Keratinocyte (primary cell): ENCODE measurements at regions not wholly inside any gene's neighbourhood (a gene's known extent, or its start where the extent isn't known, plus 50 kb on each side); places are given as distances from the start of the nearest gene placed in this dataset.

Experiments
- DNase-seq: peaks from one replicate; pipeline ENCODE4 v3.0.0-alpha.2; 2011; ENCODE audit warnings: low read depth, missing footprints, low spot score
- FAIRE-seq: peaks from 2 replicates; lab custom pipeline; 2011; peaks lifted over from hg19 to GRCh38; lab: Jason Lieb, UNC
- H2AFZ ChIP-seq: 2 replicates; pipeline ENCODE4 v1.6.0; 2012; ENCODE audit warnings: low read length, control low read depth, inconsistent platforms; ENCODE audit not compliant: control insufficient read depth
- H3K27ac ChIP-seq: 2 replicates; pipeline ENCODE4 v1.5.1; 2011; ENCODE audit warnings: low read length; ENCODE audit not compliant: control insufficient read depth, insufficient read depth
- H3K27me3 ChIP-seq: 3 replicates; pipeline ENCODE4 v1.6.0; 2011; ENCODE audit warnings: low read length; ENCODE audit not compliant: control insufficient read depth, insufficient read depth; ENCODE audit errors: extremely low read depth
- H3K36me3 ChIP-seq, 2 experiments: 2 replicates in 1 of 2; 3 replicates in 1 of 2; pipeline ENCODE4 v1.5.1; 2011; ENCODE audit warnings: low read length in 2 of 2, mild to moderate bottlenecking in 1 of 2; ENCODE audit not compliant: control insufficient read depth in 2 of 2, insufficient read depth in 2 of 2; ENCODE audit errors: extremely low read depth in 1 of 2
- H3K4me1 ChIP-seq: 3 replicates; pipeline ENCODE4 v1.5.1; 2011; ENCODE audit warnings: low read length; ENCODE audit not compliant: control insufficient read depth, insufficient read depth; ENCODE audit errors: extremely low read depth
- H3K4me2 ChIP-seq: 3 replicates; pipeline ENCODE4 v1.6.0; 2011; ENCODE audit warnings: low read depth, low read length; ENCODE audit not compliant: control insufficient read depth, insufficient read depth; ENCODE audit errors: extremely low read depth
- H3K4me3 ChIP-seq, 3 experiments: fragments of 200-600 bp in 1 of 3; sonication (generic) in 1 of 3; 2 replicates in 2 of 3; 3 replicates in 1 of 3; pipeline ENCODE4 v1.5.1; 2011 to 2016; ENCODE audit warnings: low read length in 3 of 3, mild to moderate bottlenecking in 3 of 3, control low read depth in 2 of 3, inconsistent platforms in 1 of 3, low read depth in 1 of 3, mixed read lengths in 1 of 3, mixed run types in 1 of 3, moderate library complexity in 1 of 3; ENCODE audit not compliant: control insufficient read depth in 2 of 3, insufficient read depth in 2 of 3; ENCODE audit errors: extremely low read depth in 1 of 3
- H3K79me2 ChIP-seq: 2 replicates; pipeline ENCODE4 v1.6.0; 2012; ENCODE audit warnings: low read length; ENCODE audit not compliant: control insufficient read depth, insufficient read depth
- H3K9ac ChIP-seq: 3 replicates; pipeline ENCODE4 v1.6.0; 2011; ENCODE audit warnings: low read length; ENCODE audit not compliant: control insufficient read depth, insufficient read depth; ENCODE audit errors: extremely low read depth
- H3K9me1 ChIP-seq: 3 replicates; pipeline ENCODE4 v1.6.0; 2011; ENCODE audit warnings: low read length; ENCODE audit not compliant: control insufficient read depth, insufficient read depth; ENCODE audit errors: extremely low read depth
- H3K9me3 ChIP-seq: 2 replicates; pipeline ENCODE4 v1.5.1; 2012; ENCODE audit warnings: low read depth, low read length; ENCODE audit not compliant: control insufficient read depth
- H4K20me1 ChIP-seq: 3 replicates; pipeline ENCODE4 v1.6.0; 2011; ENCODE audit warnings: low read length; ENCODE audit not compliant: control insufficient read depth, insufficient read depth; ENCODE audit errors: extremely low read depth
- CTCF ChIP-seq, 3 experiments: IDR thresholded peaks in 1 of 3; conservative IDR thresholded peaks in 1 of 3; optimal IDR thresholded peaks in 1 of 3; 2 replicates in 2 of 3; 3 replicates in 1 of 3; pipeline versions ENCODE3 to v1.5.1; 2011; ENCODE audit warnings: low read length in 3 of 3, mild to moderate bottlenecking in 3 of 3, moderate library complexity in 2 of 3, control low read depth in 1 of 3, inconsistent platforms in 1 of 3; ENCODE audit not compliant: insufficient read depth in 2 of 3; ENCODE audit errors: extremely low read depth in 1 of 3
- EZH2 ChIP-seq: IDR thresholded peaks from one replicate; pipeline ENCODE4 v1.6.1; 2012; ENCODE audit warnings: inconsistent platforms, mild to moderate bottlenecking, low read length, moderate library complexity
- dilution Hi-C: fragments of 300-500 bp; cut with MboI; formaldehyde crosslinking; loops from one replicate; pipeline ENCODE4 v1.7.0; 2020; ENCODE audit warnings: low sequenced_read_pairs; ENCODE audit not compliant: extremely low pct_ligation_motif_present

- H3K9ac ChIP-seq: no peak overlapping the region
- H3K4me2 ChIP-seq: peak overlapping the region; percentile 3
- no peaks in the 10 kb centered on the region for H3K27me3 ChIP-seq
- no peak overlapping the region for H3K4me3 ChIP-seq
- H3K4me1 ChIP-seq: peaks cover 31% of the 10 kb centered on the region
- DNase-seq (no peak), FAIRE-seq (peak; percentile 76)
- H4K20me1 ChIP-seq: no peaks in the 10 kb centered on the region
- H3K9me3 ChIP-seq: no peaks in the 10 kb centered on the region
- H3K9me1 ChIP-seq: peaks cover 3% of the 10 kb centered on the region
- no peak for TF ChIP-seq EZH2
- no peak for TF ChIP-seq CTCF (optimal IDR thresholded peaks at IDR 0.05 in 1 of 3, IDR thresholded peaks at IDR 0.05 in 1 of 3, conservative IDR thresholded peaks at IDR 0.05 in 1 of 3; ENCODE audit: extremely low read depth in 1 of 3, insufficient read depth in 2 of 3, low read length in 3 of 3)
- peak overlapping the region; percentile 72 for H3K27ac ChIP-seq
- H2AFZ ChIP-seq: peak overlapping the region; percentile 44
- no peaks in the 10 kb centered on the region for H3K36me3 ChIP-seq
- H3K79me2 ChIP-seq: no peaks in the 10 kb centered on the region
- dilution Hi-C loops: no loop called here
Measured at GRCh38 chr2:133843091-133843490, 274.8 kb upstream of the NCKAP5 start.

- H3K4me1 ChIP-seq: peaks cover 31% of the 10 kb centered on the region
- dilution Hi-C loops: no loop called here
- H3K4me3 ChIP-seq: no peak overlapping the region
- peak overlapping the region; percentile 53 for H3K4me2 ChIP-seq
- H3K9me3 ChIP-seq: no peaks in the 10 kb centered on the region
- H3K9ac ChIP-seq: peak overlapping the region; percentile 60
- H3K27me3 ChIP-seq: no peaks in the 10 kb centered on the region
- H3K9me1 ChIP-seq: peaks cover 3% of the 10 kb centered on the region
- peak overlapping the region; percentile 55 for H2AFZ ChIP-seq
- peak overlapping the region; percentile 72 for H3K27ac ChIP-seq
- TF ChIP-seq CTCF (optimal IDR thresholded peaks at IDR 0.05 in 1 of 3, IDR thresholded peaks at IDR 0.05 in 1 of 3, conservative IDR thresholded peaks at IDR 0.05 in 1 of 3; ENCODE audit: extremely low read depth in 1 of 3, insufficient read depth in 2 of 3, low read length in 3 of 3) (peak in 1 of 3 experiments; percentile 9), EZH2 (no peak)
- FAIRE-seq (no peak), DNase-seq (peak; percentile 50)
- H3K79me2 ChIP-seq: no peaks in the 10 kb centered on the region
- no peaks in the 10 kb centered on the region for H3K36me3 ChIP-seq
- H4K20me1 ChIP-seq: no peaks in the 10 kb centered on the region
Measured at GRCh38 chr2:133843551-133843950, 275.3 kb upstream of the NCKAP5 start.
